ENCODE measurements at regions not wholly inside any gene's neighbourhood (a gene's known extent, or its start where the extent isn't known, plus 50 kb on each side); places are given as distances from the start of the nearest gene placed in this dataset.

GRCh38 chr1:22352896-22353295, 98.8 kb upstream of the ZBTB40 start:
- TF ChIP-seq EZH2 (IDR thresholded peaks at IDR 0.05; ENCODE audit: low read depth, unreplicated experiment) (no peak), CTCF (conservative IDR thresholded peaks at IDR 0.05; ENCODE audit: low read depth in 2 of 2) (no peak), POLR2AphosphoS5 (IDR thresholded peaks at IDR 0.05; ENCODE audit: low read depth) (no peak), EZH2phosphoT487 (IDR thresholded peaks at IDR 0.05; ENCODE audit: unreplicated experiment) (no peak), ZNF462 (CRISPR knock-in tag; IDR thresholded peaks at IDR 0.05) (no peak), ETS1 (IDR thresholded peaks at IDR 0.05) (no peak), JUNB (IDR thresholded peaks at IDR 0.05; ENCODE audit: unreplicated experiment) (no peak)
